HepG2 (cell line): ENCODE measurements at regions not wholly inside any gene's neighbourhood (a gene's known extent, or its start where the extent isn't known, plus 50 kb on each side); places are given as distances from the start of the nearest gene placed in this dataset.

Source experiments
- ATAC-seq: fragments of 200-7000 bp; cut with Tn5 transposase; 3 replicates; pipeline ENCODE4 v1.9.1; 2020; ENCODE audit warnings: mild to moderate bottlenecking, moderate library complexity
- BruUV-seq: library from RNA; stranded (reverse); fragments of 400-500 nt; replicated peaks from 2 replicates; lab custom pipeline; 2021; lab: Mats Ljungman, UMichigan
- CTCF ChIA-PET: fragments of 300-600 bp; formaldehyde crosslinking; extraction: SDS; loops from one replicate; lab custom pipeline; 2021; ENCODE audit warnings: low total read pairs, inconsistent platforms, low intra/inter-chr PET ratio; lab: Yijun Ruan, JAX
- POLR2A ChIA-PET: fragments of 350-600 bp; sonication (Branson Sonifier 250); formaldehyde crosslinking; loops from one replicate; lab custom pipeline; 2020; ENCODE audit warnings: antibody characterized with exemption, inconsistent platforms; lab: Yijun Ruan, JAX
- DNase-seq: peaks from one replicate; pipeline ENCODE4 v3.0.0-alpha.2; 2015; ENCODE audit warnings: low spot score
- FAIRE-seq: peaks from 3 replicates; lab custom pipeline; 2011; peaks lifted over from hg19 to GRCh38; lab: Jason Lieb, UNC
- H2AFZ ChIP-seq: one replicate; pipeline ENCODE4 v1.6.1; 2011; ENCODE audit warnings: low read length, inconsistent platforms
- H3K27ac ChIP-seq: fragments of 300-600 bp; 3 replicates; pipeline ENCODE4 v1.8.0; 2011; ENCODE audit warnings: mixed run types, mild to moderate bottlenecking, mixed read lengths, low read length, inconsistent platforms; ENCODE audit not compliant: insufficient read depth; ENCODE audit errors: extremely low read length
- H3K27me3 ChIP-seq, 2 experiments: fragments of 200-600 bp in 1 of 2; 2 replicates in 1 of 2; 3 replicates in 1 of 2; pipeline versions ENCODE4 v1.6.0 to v1.8.0; 2011; ENCODE audit warnings: low read length in 2 of 2, mild to moderate bottlenecking in 2 of 2, moderate library complexity in 2 of 2, inconsistent platforms in 1 of 2; ENCODE audit not compliant: insufficient read depth in 2 of 2, control insufficient read depth in 1 of 2
- H3K36me3 ChIP-seq, 2 experiments: fragments of 200-600 bp in 1 of 2; replicated peaks in 1 of 2; 2 replicates in 1 of 2; 3 replicates in 1 of 2; pipeline versions ENCODE4 v1.5.1 to v1.8.0; 2011; ENCODE audit warnings: low read length in 2 of 2, inconsistent platforms in 1 of 2; ENCODE audit not compliant: insufficient read depth in 2 of 2, control insufficient read depth in 1 of 2
- H3K4me1 ChIP-seq: 2 replicates; pipeline ENCODE4 v1.5.1; 2012; ENCODE audit warnings: low read length, inconsistent platforms; ENCODE audit not compliant: insufficient read depth
- H3K4me2 ChIP-seq: 2 replicates; pipeline ENCODE4 v1.6.0; 2011; ENCODE audit warnings: low read depth, low read length, inconsistent platforms
- H3K4me3 ChIP-seq, 3 experiments: fragments of 200-600 bp in 1 of 3; sonication (generic), shearing (Covaris generic) in 1 of 3; replicated peaks in 1 of 3; 2 replicates each; pipeline ENCODE4 v1.5.1; 2011 to 2016; ENCODE audit warnings: low read length in 3 of 3, inconsistent platforms in 2 of 3, low read depth in 2 of 3, mild to moderate bottlenecking in 2 of 3, control low read depth in 1 of 3, mixed read lengths in 1 of 3; ENCODE audit not compliant: insufficient read depth in 1 of 3
- H3K79me2 ChIP-seq: one replicate; pipeline ENCODE4 v1.6.1; 2011; ENCODE audit warnings: low read length, inconsistent platforms; ENCODE audit not compliant: insufficient read depth
- H3K9ac ChIP-seq: 2 replicates; pipeline ENCODE4 v1.6.0; 2011; ENCODE audit warnings: mild to moderate bottlenecking, low read depth, low read length, inconsistent platforms; ENCODE audit not compliant: insufficient read depth
- H3K9me3 ChIP-seq: 2 replicates; pipeline ENCODE4 v1.5.1; 2012; ENCODE audit warnings: mild to moderate bottlenecking, low read length
- H4K20me1 ChIP-seq: 2 replicates; pipeline ENCODE4 v1.6.0; 2011; ENCODE audit warnings: inconsistent platforms, mild to moderate bottlenecking, low read length, moderate library complexity; ENCODE audit not compliant: insufficient read depth
- ARID2 ChIP-seq: sonication (generic); formaldehyde crosslinking; IDR thresholded peaks from 2 replicates; pipeline ENCODE4 v1.8.1; 2022; ENCODE audit warnings: mild to moderate bottlenecking, missing genetic modification reagents, borderline replicate concordance
- HES4 ChIP-seq: sonication (generic); formaldehyde crosslinking; IDR thresholded peaks from 2 replicates; pipeline ENCODE4 v1.9.0; 2021; ENCODE audit warnings: mild to moderate bottlenecking, missing genetic modification reagents, borderline replicate concordance
- KLF12 ChIP-seq: sonication (generic); formaldehyde crosslinking; IDR thresholded peaks from 2 replicates; pipeline ENCODE4 v1.4.0; 2020; ENCODE audit warnings: missing genetic modification reagents, borderline replicate concordance
- MAFG ChIP-seq: sonication (generic); formaldehyde crosslinking; IDR thresholded peaks from 2 replicates; pipeline ENCODE4 v1.5.1; 2020; ENCODE audit warnings: mild to moderate bottlenecking, missing genetic modification reagents
- RBAK ChIP-seq: sonication (generic); formaldehyde crosslinking; IDR thresholded peaks from 2 replicates; pipeline ENCODE4 v1.5.1; 2020; ENCODE audit warnings: mild to moderate bottlenecking, missing genetic modification reagents
- U2AF2 ChIP-seq: fragments of 200-400 bp; formaldehyde crosslinking; IDR thresholded peaks from 2 replicates; pipeline ENCODE4 v1.6.1; 2017; ENCODE audit warnings: low read depth, mild to moderate bottlenecking, low read length
- ZNF24 ChIP-seq: fragments of 450-650 bp; IDR thresholded peaks from 2 replicates; pipeline ENCODE4 v1.6.1; 2017; ENCODE audit warnings: antibody characterized with exemption, mild to moderate bottlenecking
- ZNF292 ChIP-seq: sonication (generic); formaldehyde crosslinking; IDR thresholded peaks from 2 replicates; pipeline ENCODE4 v1.8.1; 2022; ENCODE audit warnings: mild to moderate bottlenecking, low read depth, missing genetic modification reagents, borderline replicate concordance
- ZNF354B ChIP-seq: sonication (generic); formaldehyde crosslinking; IDR thresholded peaks from 2 replicates; pipeline ENCODE4 v1.8.0; 2022; ENCODE audit warnings: mild to moderate bottlenecking, missing genetic modification reagents
- ZNF484 ChIP-seq: sonication (generic); formaldehyde crosslinking; IDR thresholded peaks from 2 replicates; pipeline ENCODE4 v1.5.1; 2020; ENCODE audit warnings: mild to moderate bottlenecking, low read depth, missing genetic modification reagents, borderline replicate concordance
- WGBS: methylation state at CpG from one replicate; pipeline ENCODE4 v1.1.6; 2017; ENCODE audit warnings: low lambda C conversion rate; 5-methylcytosine and 5-hydroxymethylcytosine counted together
- in situ Hi-C: cut with HindIII; loops from 2 replicates; pipeline ENCODE4 v1.10.0; 2017; ENCODE audit warnings: low pct_unique_long_range_greater_than_20kb; ENCODE audit not compliant: extremely low pct_ligation_motif_present
- intact Hi-C: fragments of 100-400 bp; cut with micrococcal nuclease; formaldehyde crosslinking; loops from one replicate; pipeline ENCODE4 v1.10.0; 2022; ENCODE audit not compliant: unreplicated experiment
- TF ChIP-seq, protein P1 (sequence below), 2 experiments: sonication (generic) in 1 of 2; formaldehyde crosslinking in 1 of 2; IDR thresholded peaks; 2 replicates each; pipeline versions ENCODE4 v1.4.0 to v1.6.1; 2016 to 2020; ENCODE audit warnings: borderline replicate concordance in 1 of 2, low read depth in 1 of 2, mild to moderate bottlenecking in 1 of 2, missing genetic modification reagents in 1 of 2
- TF ChIP-seq, protein P2 (sequence below): sonication (generic); formaldehyde crosslinking; IDR thresholded peaks from 2 replicates; pipeline ENCODE4 v1.5.0; 2020; ENCODE audit warnings: mild to moderate bottlenecking, missing genetic modification reagents
- TF ChIP-seq, protein P3 (sequence below): sonication (generic); formaldehyde crosslinking; IDR thresholded peaks from 2 replicates; pipeline ENCODE4 v1.4.0; 2020; ENCODE audit warnings: missing genetic modification reagents, mild to moderate bottlenecking, borderline replicate concordance

DNA sequence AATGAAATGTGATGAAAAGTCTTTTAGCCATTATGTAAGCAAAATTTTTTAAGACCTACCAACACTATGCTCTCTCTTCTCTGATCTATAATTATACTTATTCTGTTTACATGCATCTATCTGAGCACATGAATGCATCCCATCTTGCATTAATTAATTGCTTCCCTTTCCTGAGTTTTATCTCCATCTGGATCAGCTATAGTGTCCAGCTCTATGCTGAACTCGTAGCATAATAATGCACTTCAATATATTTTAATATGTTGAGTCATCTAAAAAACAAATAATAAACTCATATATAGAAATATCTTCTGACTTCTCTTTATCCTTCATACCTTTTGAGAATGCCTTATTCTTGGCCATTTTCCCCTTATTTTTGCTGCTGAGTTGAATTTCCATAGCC lies 1097.8 kb downstream of the TTLL7 start:
- ATAC-seq = no peak
- H3K27me3 ChIP-seq = no peaks in the 10 kb centered on the region
- in situ Hi-C loops (no loop called here), intact Hi-C loops (no loop called here)
- H3K4me3 ChIP-seq = no peak overlapping the region
- no peaks in the 10 kb centered on the region for H3K79me2 ChIP-seq
- ChIA-PET CTCF (no interaction called here), POLR2A (no interaction called here)
- no peaks in the 10 kb centered on the region for H3K36me3 ChIP-seq
- no peak overlapping the region for H2AFZ ChIP-seq
- no peaks in the 10 kb centered on the region for H4K20me1 ChIP-seq
- no peak overlapping the region for H3K9ac ChIP-seq
- H3K4me1 ChIP-seq = no peaks in the 10 kb centered on the region
- peaks cover 70% of the 10 kb centered on the region for H3K9me3 ChIP-seq
- BruUV-seq = no TSS peak
- H3K4me2 ChIP-seq = no peak overlapping the region
- FAIRE-seq = no peak
- H3K27ac ChIP-seq = no peak overlapping the region
- no peak for DNase-seq
- 3% methylated on average over 1 of the region's 1 CpG for WGBS
- TF ChIP-seq ZNF354B (CRISPR knock-in tag) (no peak), HES4 (no peak), ZNF24 (no peak), KLF12 (CRISPR knock-in tag) (no peak), RBAK (CRISPR knock-in tag) (no peak), U2AF2 (no peak), ZNF484 (CRISPR knock-in tag) (no peak), ARID2 (no peak), ZNF292 (no peak), MAFG (CRISPR knock-in tag) (no peak)
- TF ChIP-seq, protein P1, sequence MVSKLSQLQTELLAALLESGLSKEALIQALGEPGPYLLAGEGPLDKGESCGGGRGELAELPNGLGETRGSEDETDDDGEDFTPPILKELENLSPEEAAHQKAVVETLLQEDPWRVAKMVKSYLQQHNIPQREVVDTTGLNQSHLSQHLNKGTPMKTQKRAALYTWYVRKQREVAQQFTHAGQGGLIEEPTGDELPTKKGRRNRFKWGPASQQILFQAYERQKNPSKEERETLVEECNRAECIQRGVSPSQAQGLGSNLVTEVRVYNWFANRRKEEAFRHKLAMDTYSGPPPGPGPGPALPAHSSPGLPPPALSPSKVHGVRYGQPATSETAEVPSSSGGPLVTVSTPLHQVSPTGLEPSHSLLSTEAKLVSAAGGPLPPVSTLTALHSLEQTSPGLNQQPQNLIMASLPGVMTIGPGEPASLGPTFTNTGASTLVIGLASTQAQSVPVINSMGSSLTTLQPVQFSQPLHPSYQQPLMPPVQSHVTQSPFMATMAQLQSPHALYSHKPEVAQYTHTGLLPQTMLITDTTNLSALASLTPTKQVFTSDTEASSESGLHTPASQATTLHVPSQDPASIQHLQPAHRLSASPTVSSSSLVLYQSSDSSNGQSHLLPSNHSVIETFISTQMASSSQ (IDR thresholded peaks at IDR 0.05; ENCODE audit: low read depth) = no peak
- TF ChIP-seq, protein P1 (CRISPR knock-in tag; IDR thresholded peaks at IDR 0.05; ENCODE audit: borderline replicate concordance) = no peak
- TF ChIP-seq, protein P2, sequence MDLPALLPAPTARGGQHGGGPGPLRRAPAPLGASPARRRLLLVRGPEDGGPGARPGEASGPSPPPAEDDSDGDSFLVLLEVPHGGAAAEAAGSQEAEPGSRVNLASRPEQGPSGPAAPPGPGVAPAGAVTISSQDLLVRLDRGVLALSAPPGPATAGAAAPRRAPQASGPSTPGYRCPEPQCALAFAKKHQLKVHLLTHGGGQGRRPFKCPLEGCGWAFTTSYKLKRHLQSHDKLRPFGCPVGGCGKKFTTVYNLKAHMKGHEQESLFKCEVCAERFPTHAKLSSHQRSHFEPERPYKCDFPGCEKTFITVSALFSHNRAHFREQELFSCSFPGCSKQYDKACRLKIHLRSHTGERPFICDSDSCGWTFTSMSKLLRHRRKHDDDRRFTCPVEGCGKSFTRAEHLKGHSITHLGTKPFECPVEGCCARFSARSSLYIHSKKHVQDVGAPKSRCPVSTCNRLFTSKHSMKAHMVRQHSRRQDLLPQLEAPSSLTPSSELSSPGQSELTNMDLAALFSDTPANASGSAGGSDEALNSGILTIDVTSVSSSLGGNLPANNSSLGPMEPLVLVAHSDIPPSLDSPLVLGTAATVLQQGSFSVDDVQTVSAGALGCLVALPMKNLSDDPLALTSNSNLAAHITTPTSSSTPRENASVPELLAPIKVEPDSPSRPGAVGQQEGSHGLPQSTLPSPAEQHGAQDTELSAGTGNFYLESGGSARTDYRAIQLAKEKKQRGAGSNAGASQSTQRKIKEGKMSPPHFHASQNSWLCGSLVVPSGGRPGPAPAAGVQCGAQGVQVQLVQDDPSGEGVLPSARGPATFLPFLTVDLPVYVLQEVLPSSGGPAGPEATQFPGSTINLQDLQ (CRISPR knock-in tag) = no peak
- TF ChIP-seq, protein P3, sequence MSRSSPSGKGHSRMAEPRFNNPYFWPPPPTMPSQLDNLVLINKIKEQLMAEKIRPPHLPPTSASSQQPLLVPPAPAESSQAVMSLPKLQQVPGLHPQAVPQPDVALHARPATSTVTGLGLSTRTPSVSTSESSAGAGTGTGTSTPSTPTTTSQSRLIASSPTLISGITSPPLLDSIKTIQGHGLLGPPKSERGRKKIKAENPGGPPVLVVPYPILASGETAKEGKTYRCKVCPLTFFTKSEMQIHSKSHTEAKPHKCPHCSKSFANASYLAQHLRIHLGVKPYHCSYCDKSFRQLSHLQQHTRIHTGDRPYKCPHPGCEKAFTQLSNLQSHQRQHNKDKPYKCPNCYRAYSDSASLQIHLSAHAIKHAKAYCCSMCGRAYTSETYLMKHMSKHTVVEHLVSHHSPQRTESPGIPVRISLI = no peak
